ENCODE measurements at regions not wholly inside any gene's neighbourhood (a gene's known extent, or its start where the extent isn't known, plus 50 kb on each side); places are given as distances from the start of the nearest gene placed in this dataset.

DNA sequence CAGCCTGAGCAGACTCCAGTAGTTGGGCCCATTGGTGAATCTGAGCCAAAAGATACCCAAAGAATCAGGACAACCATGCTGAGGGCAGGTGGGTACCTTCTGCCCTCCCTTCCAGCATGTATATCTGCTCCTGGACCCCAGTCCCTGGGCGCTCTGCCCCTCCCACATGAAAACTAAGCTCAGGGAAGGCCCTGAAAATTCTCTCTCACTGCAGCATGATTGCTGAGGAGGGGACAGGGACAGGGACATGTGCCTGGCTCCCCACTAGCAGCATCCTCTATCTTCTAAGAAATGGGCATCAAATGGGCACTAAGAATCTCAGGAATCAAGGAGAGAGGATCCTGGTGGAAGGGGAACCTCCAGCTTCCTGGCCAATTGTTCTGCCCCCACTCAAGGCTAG lies 446.0 kb downstream of the MATN1 start:
- TF ChIP-seq EP300 (IDR thresholded peaks at IDR 0.05; ENCODE audit: borderline replicate concordance in 1 of 2, control insufficient read depth in 1 of 2, low read depth in 2 of 2, low read length in 2 of 2) (no peak), MEF2A (IDR thresholded peaks at IDR 0.05; ENCODE audit: insufficient read depth, low read depth, low read length) (no peak), SRF (IDR thresholded peaks at IDR 0.05; ENCODE audit: low read depth in 2 of 2, low read length in 2 of 2) (no peak), POLR2AphosphoS5 (IDR thresholded peaks at IDR 0.05; ENCODE audit: low read length) (no peak), ZBED1 (IDR thresholded peaks at IDR 0.05; ENCODE audit: borderline replicate concordance) (no peak), ESRRA (IDR thresholded peaks at IDR 0.05; ENCODE audit: low read length) (no peak), ZNF384 (IDR thresholded peaks at IDR 0.05; ENCODE audit: borderline replicate concordance, low read depth, low read length) (no peak)
- TF ChIP-seq, protein P1, sequence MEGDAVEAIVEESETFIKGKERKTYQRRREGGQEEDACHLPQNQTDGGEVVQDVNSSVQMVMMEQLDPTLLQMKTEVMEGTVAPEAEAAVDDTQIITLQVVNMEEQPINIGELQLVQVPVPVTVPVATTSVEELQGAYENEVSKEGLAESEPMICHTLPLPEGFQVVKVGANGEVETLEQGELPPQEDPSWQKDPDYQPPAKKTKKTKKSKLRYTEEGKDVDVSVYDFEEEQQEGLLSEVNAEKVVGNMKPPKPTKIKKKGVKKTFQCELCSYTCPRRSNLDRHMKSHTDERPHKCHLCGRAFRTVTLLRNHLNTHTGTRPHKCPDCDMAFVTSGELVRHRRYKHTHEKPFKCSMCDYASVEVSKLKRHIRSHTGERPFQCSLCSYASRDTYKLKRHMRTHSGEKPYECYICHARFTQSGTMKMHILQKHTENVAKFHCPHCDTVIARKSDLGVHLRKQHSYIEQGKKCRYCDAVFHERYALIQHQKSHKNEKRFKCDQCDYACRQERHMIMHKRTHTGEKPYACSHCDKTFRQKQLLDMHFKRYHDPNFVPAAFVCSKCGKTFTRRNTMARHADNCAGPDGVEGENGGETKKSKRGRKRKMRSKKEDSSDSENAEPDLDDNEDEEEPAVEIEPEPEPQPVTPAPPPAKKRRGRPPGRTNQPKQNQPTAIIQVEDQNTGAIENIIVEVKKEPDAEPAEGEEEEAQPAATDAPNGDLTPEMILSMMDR (IDR thresholded peaks at IDR 0.05 in 2 of 3, conservative IDR thresholded peaks at IDR 0.05 in 1 of 3; ENCODE audit: control insufficient read depth in 2 of 3, extremely low read depth in 1 of 3, insufficient read depth in 1 of 3, low read depth in 3 of 3, low read length in 3 of 3) = no peak
- TF ChIP-seq, protein P2, sequence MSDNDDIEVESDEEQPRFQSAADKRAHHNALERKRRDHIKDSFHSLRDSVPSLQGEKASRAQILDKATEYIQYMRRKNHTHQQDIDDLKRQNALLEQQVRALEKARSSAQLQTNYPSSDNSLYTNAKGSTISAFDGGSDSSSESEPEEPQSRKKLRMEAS (IDR thresholded peaks at IDR 0.05; ENCODE audit: low read depth, low read length) = no peak
- TF ChIP-seq, protein P3, sequence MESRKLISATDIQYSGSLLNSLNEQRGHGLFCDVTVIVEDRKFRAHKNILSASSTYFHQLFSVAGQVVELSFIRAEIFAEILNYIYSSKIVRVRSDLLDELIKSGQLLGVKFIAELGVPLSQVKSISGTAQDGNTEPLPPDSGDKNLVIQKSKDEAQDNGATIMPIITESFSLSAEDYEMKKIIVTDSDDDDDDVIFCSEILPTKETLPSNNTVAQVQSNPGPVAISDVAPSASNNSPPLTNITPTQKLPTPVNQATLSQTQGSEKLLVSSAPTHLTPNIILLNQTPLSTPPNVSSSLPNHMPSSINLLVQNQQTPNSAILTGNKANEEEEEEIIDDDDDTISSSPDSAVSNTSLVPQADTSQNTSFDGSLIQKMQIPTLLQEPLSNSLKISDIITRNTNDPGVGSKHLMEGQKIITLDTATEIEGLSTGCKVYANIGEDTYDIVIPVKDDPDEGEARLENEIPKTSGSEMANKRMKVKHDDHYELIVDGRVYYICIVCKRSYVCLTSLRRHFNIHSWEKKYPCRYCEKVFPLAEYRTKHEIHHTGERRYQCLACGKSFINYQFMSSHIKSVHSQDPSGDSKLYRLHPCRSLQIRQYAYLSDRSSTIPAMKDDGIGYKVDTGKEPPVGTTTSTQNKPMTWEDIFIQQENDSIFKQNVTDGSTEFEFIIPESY (IDR thresholded peaks at IDR 0.05) = no peak
